Left colon (tissue), 2 donors: ENCODE measurements at regions not wholly inside any gene's neighbourhood (a gene's known extent, or its start where the extent isn't known, plus 50 kb on each side); places are given as distances from the start of the nearest gene placed in this dataset.
A peak's percentile ranks its signal among the peaks of the same experiment; 100 is the strongest.

Experiments
- ATAC-seq: fragments of 200-7000 bp; cut with Tn5 transposase; one replicate; pipeline ENCODE4 v1.9.1; 2020; ENCODE audit warnings: mild to moderate bottlenecking, moderate library complexity
- DNase-seq, 2 donors: peaks; one replicate each; pipeline ENCODE4 v3.0.0-alpha.2; 2020
- intact Hi-C, 2 donors: fragments of 100-400 bp; cut with DNase I in 1 of 2; cut with micrococcal nuclease in 1 of 2; formaldehyde crosslinking; loops; one replicate each; pipeline versions ENCODE4 v1.11.2 to v1.14.0; 2022; cut with DNase I, micrococcal nuclease
- donor health status: DM: no; HTN: no; CAD: no.
- donor health status: DM: yes; HTN: yes; CAD: no.

- ATAC-seq = no peak
- no peak for DNase-seq
- intact Hi-C loops = no loop called here
Measured at GRCh38 chr14:100448376-100448775, 125.2 kb downstream of the SLC25A47 start.

DNA sequence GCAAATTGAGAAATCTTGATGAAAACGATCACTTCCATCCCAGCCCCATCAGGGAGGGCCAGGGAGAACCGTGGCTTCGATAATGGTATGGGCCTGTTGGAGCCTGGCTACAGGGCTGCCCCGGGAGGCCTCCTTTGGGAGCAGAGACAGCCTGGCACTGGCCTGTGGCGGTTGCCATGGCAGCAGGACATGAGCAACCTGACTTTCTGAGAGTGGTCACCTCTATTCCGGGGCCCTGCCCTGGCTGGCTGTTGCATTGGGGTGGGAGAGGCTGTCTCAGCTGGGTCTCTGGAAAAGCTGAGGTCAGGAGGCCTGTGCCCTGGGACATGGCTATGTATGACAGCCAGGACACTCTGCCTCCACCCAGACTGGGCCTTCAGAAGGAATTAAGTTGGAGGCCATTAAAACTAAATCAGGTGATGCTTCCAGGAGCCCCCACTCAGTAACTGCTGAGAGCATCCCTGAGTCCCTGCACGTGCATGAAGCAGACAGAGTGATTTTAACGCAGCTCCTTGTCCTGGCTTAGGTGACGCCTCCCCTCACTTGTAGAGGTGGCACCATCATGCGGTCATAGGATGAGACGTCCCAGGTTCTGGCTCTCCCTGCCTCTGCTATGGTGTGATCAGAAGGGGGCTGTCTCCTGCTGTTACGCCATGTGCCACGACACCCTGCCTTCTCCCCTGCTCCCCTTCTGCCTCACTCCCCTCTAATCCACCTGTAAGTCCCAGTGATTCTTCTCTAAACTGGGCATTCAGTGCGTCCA, 126.3 kb downstream of the SLC25A47 start:
- ATAC-seq (no peak), DNase-seq (no peak)
- intact Hi-C loops = no loop called here

GRCh38 chr14:100450049-100450448, 126.9 kb downstream of the SLC25A47 start:
- intact Hi-C loops = no loop called here
- DNase-seq (no peak), ATAC-seq (no peak)

DNA sequence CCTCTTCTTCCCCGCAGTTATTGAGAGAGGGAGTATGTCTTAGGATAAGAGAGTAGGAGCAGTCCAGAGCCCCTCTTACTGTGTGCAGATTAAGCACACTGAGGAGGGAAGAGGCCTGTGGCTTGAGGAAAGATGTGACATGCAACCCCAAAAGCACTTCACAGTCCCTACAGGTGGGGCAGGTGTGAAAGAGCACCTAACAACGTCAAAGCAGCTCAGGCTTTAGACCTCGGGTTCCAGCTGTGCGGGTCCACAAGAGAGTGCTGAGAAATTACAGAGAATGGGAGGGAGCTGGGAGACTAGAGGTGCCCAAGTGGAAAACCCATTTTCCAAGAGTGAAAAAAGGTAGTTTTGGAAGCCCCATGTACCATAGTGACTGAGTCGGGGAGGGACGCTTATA, 127.6 kb downstream of the SLC25A47 start:
- ATAC-seq (no peak), DNase-seq (no peak)
- intact Hi-C loops = no loop called here

DNA sequence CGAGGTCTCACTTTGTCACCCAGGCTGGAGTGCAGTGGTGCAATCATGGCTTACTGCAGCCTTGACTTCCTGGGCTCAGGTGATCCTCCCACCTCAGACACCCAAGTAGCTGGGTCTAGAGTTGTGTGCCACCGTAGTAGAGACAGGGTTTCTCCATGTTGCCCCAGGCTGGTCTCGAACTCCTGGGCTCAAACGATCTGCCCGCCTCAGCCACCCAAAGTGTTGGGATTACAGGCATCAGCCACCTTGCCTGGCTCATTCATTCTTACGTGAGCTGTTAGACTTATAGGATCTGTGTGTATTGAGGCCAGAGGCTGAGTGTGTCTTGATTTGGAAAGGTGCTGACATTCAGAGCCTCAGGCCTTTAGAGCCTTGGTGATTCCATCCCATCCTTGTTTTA, 128.1 kb downstream of the SLC25A47 start:
- ATAC-seq (no peak), DNase-seq (no peak)
- intact Hi-C loops = no loop called here

- DNase-seq (no peak), ATAC-seq (no peak)
- intact Hi-C loops = no loop called here
Measured at GRCh38 chr14:100453930-100454329, 130.8 kb downstream of the SLC25A47 start.

DNA sequence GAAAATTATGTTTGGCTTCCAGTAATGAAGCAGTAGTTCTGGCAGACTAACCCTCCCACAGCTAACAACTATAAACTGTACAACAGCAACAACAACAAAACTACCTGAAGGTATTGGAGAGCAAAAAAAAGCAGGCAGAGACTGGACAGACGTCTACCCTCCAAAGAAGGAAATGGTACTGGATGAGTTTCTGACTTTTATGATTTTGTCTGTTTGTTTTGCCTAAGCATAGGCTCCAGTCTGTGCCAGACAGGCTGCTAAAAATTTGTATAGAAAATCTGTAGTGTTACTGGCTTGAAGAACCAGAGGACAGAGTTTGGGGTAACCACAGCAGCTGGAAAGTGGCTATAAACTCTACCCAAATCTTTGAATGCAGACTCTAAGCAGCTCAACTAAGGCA, 131.3 kb downstream of the SLC25A47 start:
- DNase-seq = no peak

DNA sequence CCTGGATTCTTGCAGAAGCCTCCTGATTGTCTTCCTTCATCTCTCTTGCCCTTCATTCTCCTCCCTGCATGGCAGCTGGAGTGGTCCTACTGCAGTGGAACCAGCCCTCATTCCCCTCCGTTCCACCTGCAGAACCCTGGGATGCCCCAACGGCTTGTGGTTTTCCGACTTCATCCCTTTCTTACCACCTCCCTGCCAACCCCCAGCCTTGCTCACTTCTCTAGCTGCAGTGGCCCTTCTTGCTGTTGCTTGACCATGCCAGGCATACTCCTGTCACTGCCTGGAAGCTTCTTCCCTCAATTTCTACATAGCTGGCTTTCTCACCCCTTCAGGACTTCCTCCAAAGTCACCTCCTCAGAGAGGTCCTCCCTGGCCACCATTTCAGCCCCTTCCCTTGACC, 123.3 kb downstream of the BEGAIN start:
- DNase-seq = no peak
- no peak for ATAC-seq
- intact Hi-C loops = no loop called here

More for the DNA sequence above, 131.3 kb downstream of the SLC25A47 start:
- intact Hi-C loops = no loop called here
- peak; percentile 71 for ATAC-seq

DNA sequence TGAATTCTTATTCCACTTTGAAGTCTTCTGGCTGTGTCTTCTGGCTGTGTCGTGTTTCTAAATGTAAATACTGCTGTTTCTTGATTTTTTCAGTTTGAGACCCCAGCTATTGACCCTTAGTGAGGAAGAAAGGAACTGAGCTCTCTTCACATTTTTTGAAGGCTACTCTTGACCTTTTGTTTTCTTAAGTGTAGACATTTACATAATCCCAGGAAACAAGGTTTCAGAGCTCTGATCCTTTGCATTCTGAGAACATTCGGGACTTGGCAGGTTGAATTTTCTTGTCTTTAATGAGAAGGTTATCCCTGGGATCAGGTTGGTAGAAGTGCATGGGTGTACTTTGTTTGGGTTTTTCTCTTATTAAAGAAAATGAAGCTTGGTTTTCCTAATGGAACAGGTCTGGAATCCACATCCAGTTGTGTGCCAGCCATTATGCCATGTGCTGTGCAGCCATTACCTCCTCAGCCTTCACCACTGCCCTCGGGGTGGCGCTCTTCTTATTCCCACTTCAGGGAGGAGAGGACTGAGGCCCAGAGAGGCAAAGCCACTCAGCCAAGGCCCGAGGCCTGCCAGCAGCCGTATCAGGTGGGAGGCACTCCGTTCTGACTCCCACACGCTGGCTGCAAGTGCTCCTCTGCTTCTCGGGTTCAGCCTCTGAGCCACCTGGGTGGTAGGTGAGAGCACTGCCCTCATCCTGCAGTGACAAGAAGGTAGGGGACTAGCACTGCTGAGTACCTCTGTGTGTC, 120.9 kb downstream of the BEGAIN start:
- no peak for DNase-seq
- intact Hi-C loops = no loop called here
- ATAC-seq = no peak

GRCh38 chr14:100467046-100467750, 120.0 kb downstream of the BEGAIN start:
- DNase-seq (no peak), ATAC-seq (no peak)
- intact Hi-C loops = no loop called here

DNA sequence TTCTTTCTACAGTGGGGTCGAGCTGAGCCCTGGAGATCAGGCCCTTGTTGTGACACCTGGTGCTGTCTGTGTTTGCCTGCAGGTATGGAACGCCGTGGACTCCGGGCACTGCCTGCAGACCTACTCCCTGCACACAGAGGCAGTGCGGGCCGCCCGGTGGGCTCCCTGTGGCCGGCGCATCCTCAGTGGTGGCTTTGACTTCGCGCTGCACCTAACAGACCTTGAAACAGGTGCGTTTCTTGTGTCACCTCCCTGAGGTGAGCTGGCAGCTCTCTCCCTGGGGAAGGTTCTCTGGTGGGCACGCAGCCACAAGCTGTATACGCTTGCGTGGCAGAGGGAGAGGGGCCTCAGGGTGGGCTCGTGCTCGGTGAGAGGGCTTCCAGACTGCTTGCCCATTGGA, 119.3 kb downstream of the BEGAIN start:
- no peak for DNase-seq
- ATAC-seq = no peak
- intact Hi-C loops = no loop called here

DNA sequence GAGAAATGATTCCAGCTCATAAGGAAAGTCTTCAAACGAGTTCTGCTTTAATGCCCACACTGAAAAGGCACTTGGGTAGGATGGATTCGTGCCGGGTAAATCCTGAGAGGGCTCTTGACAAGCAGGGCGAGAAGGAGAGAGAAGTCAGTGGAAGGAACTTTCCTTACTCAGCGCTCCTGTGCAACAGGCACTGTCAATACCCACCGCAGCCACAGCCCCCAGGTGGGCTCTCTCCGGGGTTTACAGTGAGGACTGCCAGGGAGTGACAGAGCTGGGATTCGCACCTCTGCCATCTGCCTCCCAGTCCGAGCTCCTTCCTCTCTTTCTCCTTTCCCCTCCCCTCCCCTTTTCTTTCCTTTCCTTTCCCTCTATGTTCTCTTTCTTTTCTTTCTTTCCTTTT, 118.7 kb downstream of the BEGAIN start:
- ATAC-seq (no peak), DNase-seq (no peak)
- intact Hi-C loops = no loop called here

- DNase-seq = no peak
- no peak for ATAC-seq
- intact Hi-C loops = no loop called here
Measured at GRCh38 chr14:100469632-100470522, 117.3 kb downstream of the BEGAIN start.

DNA sequence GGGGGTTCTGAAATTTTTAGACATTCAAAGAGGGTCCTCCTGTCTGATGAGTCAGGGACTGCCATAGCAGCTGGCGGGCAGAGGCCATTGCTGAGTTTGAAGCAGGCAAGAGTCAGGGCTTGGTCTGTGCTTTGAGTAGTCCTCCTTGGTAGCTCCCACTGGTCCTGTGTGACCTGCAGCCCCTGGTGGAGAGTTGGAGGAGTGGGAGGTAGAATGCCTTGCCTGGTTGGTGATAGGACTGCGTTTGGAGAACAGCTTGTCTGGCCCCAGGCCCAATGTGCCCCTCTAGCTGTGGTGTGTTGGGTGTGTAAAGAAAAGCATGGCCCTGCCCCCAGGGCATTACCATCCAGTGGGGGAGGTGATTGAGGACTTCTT, 116.7 kb downstream of the BEGAIN start:
- DNase-seq (no peak), ATAC-seq (no peak)
- intact Hi-C loops = no loop called here

GRCh38 chr14:100471441-100472093, 115.7 kb downstream of the BEGAIN start:
- DNase-seq = no peak
- intact Hi-C loops = no loop called here

DNA sequence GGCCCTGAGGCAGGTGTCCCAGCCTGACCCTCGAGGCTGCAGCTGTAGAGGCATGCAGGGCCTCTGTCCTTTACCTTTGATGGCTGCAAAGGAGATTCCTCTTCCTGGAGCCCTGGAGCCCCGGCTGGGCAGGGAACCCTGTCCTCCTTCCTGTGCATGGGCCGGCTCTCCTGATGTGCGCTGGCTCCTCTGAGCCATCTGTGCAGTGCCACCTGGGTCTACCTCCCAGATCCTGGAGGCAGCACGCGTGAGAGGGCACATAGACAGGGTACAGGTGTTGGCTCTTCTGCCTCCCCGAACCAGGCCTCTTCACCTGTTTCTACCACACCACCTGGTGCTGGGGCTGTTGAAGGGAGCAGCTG, 115.1 kb downstream of the BEGAIN start:
- DNase-seq (no peak), ATAC-seq (no peak)
- intact Hi-C loops = no loop called here

More at GRCh38 chr14:100471441-100472093, 115.7 kb downstream of the BEGAIN start:
- no peak for ATAC-seq

GRCh38 chr14:100472491-100472890, 114.7 kb downstream of the BEGAIN start:
- DNase-seq (no peak), ATAC-seq (no peak)
- intact Hi-C loops = no loop called here

DNA sequence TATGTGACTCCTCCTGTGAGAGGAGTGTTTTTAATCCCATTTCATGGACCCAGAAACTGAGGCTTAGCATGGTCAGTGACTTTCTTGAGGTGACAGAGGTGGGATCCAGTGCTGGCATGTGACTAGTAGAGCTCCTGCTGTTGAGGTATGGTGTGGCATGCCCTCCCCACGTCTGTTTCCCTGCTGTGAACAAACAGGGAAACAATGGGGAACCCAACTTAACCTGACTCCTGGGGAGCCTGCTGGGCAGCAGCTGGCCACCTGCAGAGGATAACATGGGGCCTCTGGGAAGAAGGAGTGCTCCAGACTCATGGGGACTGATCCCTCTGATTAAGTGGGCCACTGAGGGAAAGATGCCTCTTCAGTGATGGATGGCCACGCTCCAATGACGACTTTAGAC, 114.0 kb downstream of the BEGAIN start:
- no peak for ATAC-seq
- DNase-seq = no peak
- intact Hi-C loops = no loop called here

DNA sequence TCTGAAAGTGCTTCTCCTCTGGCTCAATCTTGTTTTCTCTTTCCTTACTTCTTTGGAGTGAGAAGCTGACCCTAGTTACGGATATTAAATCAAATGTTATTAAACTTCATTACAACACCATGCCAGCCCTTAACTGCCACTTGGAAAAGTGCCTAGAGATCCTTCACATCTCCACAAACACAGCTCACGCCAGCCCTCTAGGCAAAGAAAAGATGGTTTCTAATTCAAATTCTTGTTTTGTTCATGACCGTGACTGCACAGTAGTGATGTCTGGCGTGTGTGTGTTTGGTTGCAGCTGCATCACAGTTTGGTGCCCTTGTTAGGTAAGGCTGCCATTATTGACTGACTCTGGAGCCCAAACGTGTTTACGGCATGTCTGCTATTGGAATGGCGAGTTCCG, 113.0 kb downstream of the BEGAIN start:
- intact Hi-C loops = no loop called here
- no peak for DNase-seq
- no peak for ATAC-seq
